Liver (tissue), 8 donors: ENCODE measurements at regions not wholly inside any gene's neighbourhood (a gene's known extent, or its start where the extent isn't known, plus 50 kb on each side); places are given as distances from the start of the nearest gene placed in this dataset.

ENCODE experiments used
- DNase-seq: peaks from one replicate; pipeline ENCODE4 v3.0.0-alpha.2; 2017; ENCODE audit warnings: low spot score
- H3K27ac ChIP-seq, 2 donors: one replicate each; pipeline ENCODE4 v1.7.0; 2013; ENCODE audit warnings: inconsistent platforms in 2 of 2, low read length in 2 of 2, control low read depth in 1 of 2, low read depth in 1 of 2, mild to moderate bottlenecking in 1 of 2
- H3K27me3 ChIP-seq, 4 donors: one replicate each; pipeline versions ENCODE4 v1.6.1 to v1.7.0; 2013; ENCODE audit warnings: low read length in 3 of 4, inconsistent platforms in 1 of 4, mild to moderate bottlenecking in 1 of 4, moderate library complexity in 1 of 4; ENCODE audit not compliant: control insufficient read depth in 4 of 4, insufficient read depth in 4 of 4
- H3K36me3 ChIP-seq, 4 donors: one replicate each; pipeline versions ENCODE4 v1.6.1 to v1.7.0; 2013; ENCODE audit warnings: low read length in 3 of 4, mild to moderate bottlenecking in 3 of 4, low read depth in 1 of 4, moderate library complexity in 1 of 4; ENCODE audit not compliant: control insufficient read depth in 4 of 4, insufficient read depth in 3 of 4
- H3K4me1 ChIP-seq, 4 donors: one replicate each; pipeline versions ENCODE4 v1.6.1 to v1.7.0; 2013; ENCODE audit warnings: low read length in 3 of 4, mild to moderate bottlenecking in 3 of 4, moderate library complexity in 1 of 4; ENCODE audit not compliant: control insufficient read depth in 4 of 4, insufficient read depth in 4 of 4
- H3K4me3 ChIP-seq, 3 donors: one replicate each; pipeline versions ENCODE4 v1.6.1 to v1.7.0; 2013; ENCODE audit warnings: low read length in 3 of 3, control low read depth in 1 of 3, low read depth in 1 of 3, mild to moderate bottlenecking in 1 of 3
- H3K9ac ChIP-seq, 2 donors: one replicate each; pipeline ENCODE4 v1.7.0; 2013; ENCODE audit warnings: low read length in 2 of 2, mild to moderate bottlenecking in 2 of 2, moderate library complexity in 2 of 2, control low read depth in 1 of 2, low read depth in 1 of 2
- H3K9me3 ChIP-seq, 4 donors: one replicate each; pipeline versions ENCODE4 v1.6.1 to v1.7.0; 2013; ENCODE audit warnings: low read length in 3 of 4; ENCODE audit not compliant: control insufficient read depth in 4 of 4
- EGR1 ChIP-seq, 2 donors: IDR thresholded peaks; 2 replicates each; pipeline ENCODE4 v1.6.1; 2016 to 2018; ENCODE audit warnings: antibody characterized with exemption in 2 of 2, low read depth in 2 of 2
- FOXA1 ChIP-seq: IDR thresholded peaks from 2 replicates; pipeline ENCODE4 v1.6.1; 2016; ENCODE audit warnings: antibody characterized with exemption
- FOXA2 ChIP-seq: IDR thresholded peaks from 2 replicates; pipeline ENCODE4 v1.6.1; 2016; ENCODE audit warnings: antibody characterized with exemption
- GABPA ChIP-seq, 2 donors: IDR thresholded peaks in 1 of 2; conservative IDR thresholded peaks in 1 of 2; 2 replicates each; pipeline ENCODE4 v1.6.1; 2016; ENCODE audit warnings: antibody characterized with exemption in 2 of 2, mild to moderate bottlenecking in 1 of 2, moderate library complexity in 1 of 2
- HNF4A ChIP-seq, 2 donors: conservative IDR thresholded peaks; 2 replicates each; pipeline ENCODE4 v1.6.1; 2016; ENCODE audit warnings: antibody characterized with exemption in 2 of 2, mild to moderate bottlenecking in 2 of 2
- HNF4G ChIP-seq: IDR thresholded peaks from 2 replicates; pipeline ENCODE4 v1.6.1; 2016; ENCODE audit warnings: antibody characterized with exemption
- JUND ChIP-seq, 2 donors: IDR thresholded peaks; 2 replicates each; pipeline ENCODE4 v1.6.1; 2016; ENCODE audit warnings: antibody characterized with exemption in 2 of 2
- NR2F2 ChIP-seq: IDR thresholded peaks from 2 replicates; pipeline ENCODE4 v1.6.1; 2016; ENCODE audit warnings: antibody characterized with exemption
- RAD21 ChIP-seq, 2 donors: IDR thresholded peaks; 2 replicates each; pipeline ENCODE4 v1.6.1; 2016; ENCODE audit warnings: antibody characterized with exemption in 2 of 2, mild to moderate bottlenecking in 2 of 2
- RXRA ChIP-seq, 2 donors: IDR thresholded peaks; 2 replicates each; pipeline ENCODE4 v1.6.1; 2017 to 2018; ENCODE audit warnings: antibody characterized with exemption in 2 of 2, mild to moderate bottlenecking in 1 of 2
- SP1 ChIP-seq: IDR thresholded peaks from 2 replicates; pipeline ENCODE4 v1.6.1; 2018; ENCODE audit warnings: antibody characterized with exemption, mild to moderate bottlenecking
- YY1 ChIP-seq: IDR thresholded peaks from 2 replicates; pipeline ENCODE4 v1.6.1; 2016; ENCODE audit warnings: antibody characterized with exemption, mild to moderate bottlenecking
- WGBS: extraction: QIAGEN DNeasy Blood & Tissue Kit; methylation state at CpG from one replicate; pipeline ENCODE4 v1.1.7; 2013; 5-methylcytosine and 5-hydroxymethylcytosine counted together
- TF ChIP-seq, protein P1 (sequence below): IDR thresholded peaks from 2 replicates; pipeline ENCODE4 v1.6.1; 2016; ENCODE audit warnings: antibody characterized with exemption
- TF ChIP-seq, protein P2 (sequence below): fragments of 150-350 bp; IDR thresholded peaks from 2 replicates; pipeline ENCODE4 v1.5.1; 2017; ENCODE audit warnings: improper control_type of control experiment, low read depth, low read length; ENCODE audit not compliant: missing input control
- TF ChIP-seq, protein P3 (sequence below): IDR thresholded peaks from 2 replicates; pipeline ENCODE4 v1.6.1; 2016; ENCODE audit warnings: antibody characterized with exemption
- TF ChIP-seq, protein P4 (sequence below): IDR thresholded peaks from 2 replicates; pipeline ENCODE4 v1.6.1; 2016; ENCODE audit warnings: antibody characterized with exemption
- TF ChIP-seq, protein P5 (sequence below): IDR thresholded peaks from 2 replicates; pipeline ENCODE4 v1.6.1; 2016; ENCODE audit warnings: antibody characterized with exemption, mild to moderate bottlenecking
- donor health status: healthy.
- donor health status: healthy.
- donor health status: healthy.
- donor health status: healthy.
- donor health status: healthy.

DNA sequence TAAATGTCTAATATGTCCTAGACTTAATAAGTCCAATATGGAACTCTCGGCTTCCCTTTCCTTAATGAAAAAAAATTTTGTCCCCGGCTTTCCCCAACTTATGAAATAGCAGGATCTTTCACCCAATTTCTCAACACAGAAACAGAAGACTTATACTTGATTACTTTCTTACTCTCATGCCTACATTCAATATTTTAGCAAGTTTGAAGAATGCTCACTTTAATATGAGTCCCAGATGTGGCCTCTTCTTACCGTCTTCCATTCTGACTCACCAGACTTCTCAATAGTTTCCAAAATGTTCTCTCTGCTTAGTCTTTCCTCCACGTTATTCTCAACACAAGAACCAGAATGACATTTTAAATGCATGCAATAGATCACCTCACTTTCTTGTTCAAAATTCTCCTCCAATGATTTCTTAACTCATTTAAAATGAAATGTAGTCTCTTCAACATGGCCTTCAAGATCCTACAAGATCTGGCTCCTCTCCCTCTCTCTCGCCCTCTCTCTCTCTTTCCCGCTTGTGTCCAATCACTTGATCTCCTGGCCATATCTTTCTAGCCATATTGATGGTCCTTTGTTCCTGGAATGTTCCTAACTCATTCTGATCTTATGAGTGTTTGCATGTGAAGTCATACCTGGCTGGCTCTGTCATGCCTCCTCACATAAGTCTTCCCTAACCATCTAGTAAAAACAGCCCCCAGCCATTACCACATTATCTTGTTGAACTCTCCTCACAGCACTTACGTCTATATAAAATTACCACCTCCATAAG, 119.7 kb upstream of the FAM3C start (continued):
- TF ChIP-seq, protein P1, sequence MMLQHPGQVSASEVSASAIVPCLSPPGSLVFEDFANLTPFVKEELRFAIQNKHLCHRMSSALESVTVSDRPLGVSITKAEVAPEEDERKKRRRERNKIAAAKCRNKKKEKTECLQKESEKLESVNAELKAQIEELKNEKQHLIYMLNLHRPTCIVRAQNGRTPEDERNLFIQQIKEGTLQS: no peak
- TF ChIP-seq SP1: no peak
- TF ChIP-seq NR2F2: no peak
- no peak for TF ChIP-seq EGR1 (IDR thresholded peaks at IDR 0.05; ENCODE audit: low read depth in 2 of 2)

- H3K9ac ChIP-seq: no peak overlapping the region
- 93% methylated on average over 2 of the region's 2 CpGs for WGBS
- TF ChIP-seq FOXA2 (no peak), RXRA (IDR thresholded peaks at IDR 0.05) (no peak), FOXA1 (no peak), HNF4A (conservative IDR thresholded peaks at IDR 0.05) (no peak), NR2F2 (no peak), RAD21 (IDR thresholded peaks at IDR 0.05) (no peak), HNF4G (no peak), JUND (IDR thresholded peaks at IDR 0.05) (no peak), EGR1 (IDR thresholded peaks at IDR 0.05; ENCODE audit: low read depth in 2 of 2) (no peak), SP1 (no peak), GABPA (IDR thresholded peaks at IDR 0.05 in 1 of 2, conservative IDR thresholded peaks at IDR 0.05 in 1 of 2) (no peak), YY1 (no peak)
- TF ChIP-seq, protein P2, sequence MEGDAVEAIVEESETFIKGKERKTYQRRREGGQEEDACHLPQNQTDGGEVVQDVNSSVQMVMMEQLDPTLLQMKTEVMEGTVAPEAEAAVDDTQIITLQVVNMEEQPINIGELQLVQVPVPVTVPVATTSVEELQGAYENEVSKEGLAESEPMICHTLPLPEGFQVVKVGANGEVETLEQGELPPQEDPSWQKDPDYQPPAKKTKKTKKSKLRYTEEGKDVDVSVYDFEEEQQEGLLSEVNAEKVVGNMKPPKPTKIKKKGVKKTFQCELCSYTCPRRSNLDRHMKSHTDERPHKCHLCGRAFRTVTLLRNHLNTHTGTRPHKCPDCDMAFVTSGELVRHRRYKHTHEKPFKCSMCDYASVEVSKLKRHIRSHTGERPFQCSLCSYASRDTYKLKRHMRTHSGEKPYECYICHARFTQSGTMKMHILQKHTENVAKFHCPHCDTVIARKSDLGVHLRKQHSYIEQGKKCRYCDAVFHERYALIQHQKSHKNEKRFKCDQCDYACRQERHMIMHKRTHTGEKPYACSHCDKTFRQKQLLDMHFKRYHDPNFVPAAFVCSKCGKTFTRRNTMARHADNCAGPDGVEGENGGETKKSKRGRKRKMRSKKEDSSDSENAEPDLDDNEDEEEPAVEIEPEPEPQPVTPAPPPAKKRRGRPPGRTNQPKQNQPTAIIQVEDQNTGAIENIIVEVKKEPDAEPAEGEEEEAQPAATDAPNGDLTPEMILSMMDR: no peak
- TF ChIP-seq, protein P3, sequence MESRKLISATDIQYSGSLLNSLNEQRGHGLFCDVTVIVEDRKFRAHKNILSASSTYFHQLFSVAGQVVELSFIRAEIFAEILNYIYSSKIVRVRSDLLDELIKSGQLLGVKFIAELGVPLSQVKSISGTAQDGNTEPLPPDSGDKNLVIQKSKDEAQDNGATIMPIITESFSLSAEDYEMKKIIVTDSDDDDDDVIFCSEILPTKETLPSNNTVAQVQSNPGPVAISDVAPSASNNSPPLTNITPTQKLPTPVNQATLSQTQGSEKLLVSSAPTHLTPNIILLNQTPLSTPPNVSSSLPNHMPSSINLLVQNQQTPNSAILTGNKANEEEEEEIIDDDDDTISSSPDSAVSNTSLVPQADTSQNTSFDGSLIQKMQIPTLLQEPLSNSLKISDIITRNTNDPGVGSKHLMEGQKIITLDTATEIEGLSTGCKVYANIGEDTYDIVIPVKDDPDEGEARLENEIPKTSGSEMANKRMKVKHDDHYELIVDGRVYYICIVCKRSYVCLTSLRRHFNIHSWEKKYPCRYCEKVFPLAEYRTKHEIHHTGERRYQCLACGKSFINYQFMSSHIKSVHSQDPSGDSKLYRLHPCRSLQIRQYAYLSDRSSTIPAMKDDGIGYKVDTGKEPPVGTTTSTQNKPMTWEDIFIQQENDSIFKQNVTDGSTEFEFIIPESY: no peak
- TF ChIP-seq, protein P1: no peak
- TF ChIP-seq, protein P4, sequence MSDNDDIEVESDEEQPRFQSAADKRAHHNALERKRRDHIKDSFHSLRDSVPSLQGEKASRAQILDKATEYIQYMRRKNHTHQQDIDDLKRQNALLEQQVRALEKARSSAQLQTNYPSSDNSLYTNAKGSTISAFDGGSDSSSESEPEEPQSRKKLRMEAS: no peak
- TF ChIP-seq, protein P5, sequence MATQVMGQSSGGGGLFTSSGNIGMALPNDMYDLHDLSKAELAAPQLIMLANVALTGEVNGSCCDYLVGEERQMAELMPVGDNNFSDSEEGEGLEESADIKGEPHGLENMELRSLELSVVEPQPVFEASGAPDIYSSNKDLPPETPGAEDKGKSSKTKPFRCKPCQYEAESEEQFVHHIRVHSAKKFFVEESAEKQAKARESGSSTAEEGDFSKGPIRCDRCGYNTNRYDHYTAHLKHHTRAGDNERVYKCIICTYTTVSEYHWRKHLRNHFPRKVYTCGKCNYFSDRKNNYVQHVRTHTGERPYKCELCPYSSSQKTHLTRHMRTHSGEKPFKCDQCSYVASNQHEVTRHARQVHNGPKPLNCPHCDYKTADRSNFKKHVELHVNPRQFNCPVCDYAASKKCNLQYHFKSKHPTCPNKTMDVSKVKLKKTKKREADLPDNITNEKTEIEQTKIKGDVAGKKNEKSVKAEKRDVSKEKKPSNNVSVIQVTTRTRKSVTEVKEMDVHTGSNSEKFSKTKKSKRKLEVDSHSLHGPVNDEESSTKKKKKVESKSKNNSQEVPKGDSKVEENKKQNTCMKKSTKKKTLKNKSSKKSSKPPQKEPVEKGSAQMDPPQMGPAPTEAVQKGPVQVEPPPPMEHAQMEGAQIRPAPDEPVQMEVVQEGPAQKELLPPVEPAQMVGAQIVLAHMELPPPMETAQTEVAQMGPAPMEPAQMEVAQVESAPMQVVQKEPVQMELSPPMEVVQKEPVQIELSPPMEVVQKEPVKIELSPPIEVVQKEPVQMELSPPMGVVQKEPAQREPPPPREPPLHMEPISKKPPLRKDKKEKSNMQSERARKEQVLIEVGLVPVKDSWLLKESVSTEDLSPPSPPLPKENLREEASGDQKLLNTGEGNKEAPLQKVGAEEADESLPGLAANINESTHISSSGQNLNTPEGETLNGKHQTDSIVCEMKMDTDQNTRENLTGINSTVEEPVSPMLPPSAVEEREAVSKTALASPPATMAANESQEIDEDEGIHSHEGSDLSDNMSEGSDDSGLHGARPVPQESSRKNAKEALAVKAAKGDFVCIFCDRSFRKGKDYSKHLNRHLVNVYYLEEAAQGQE: no peak
Measured at GRCh38 chr7:121515229-121515628, 119.1 kb upstream of the FAM3C start.

More at GRCh38 chr7:121515229-121515628, 119.1 kb upstream of the FAM3C start:
- H3K4me3 ChIP-seq: no peak overlapping the region
- H3K27me3 ChIP-seq: no peaks in the 10 kb centered on the region
- H3K4me1 ChIP-seq: no peaks in the 10 kb centered on the region
- no peak for DNase-seq
- H3K27ac ChIP-seq: no peak overlapping the region
- peaks cover 0 to 9% (median 7%) of the 10 kb centered on the region in 4 donors for H3K9me3 ChIP-seq
- no peaks in the 10 kb centered on the region for H3K36me3 ChIP-seq
